ENCODE measurements at regions not wholly inside any gene's neighbourhood (a gene's known extent, or its start where the extent isn't known, plus 50 kb on each side); places are given as distances from the start of the nearest gene placed in this dataset.

DNA sequence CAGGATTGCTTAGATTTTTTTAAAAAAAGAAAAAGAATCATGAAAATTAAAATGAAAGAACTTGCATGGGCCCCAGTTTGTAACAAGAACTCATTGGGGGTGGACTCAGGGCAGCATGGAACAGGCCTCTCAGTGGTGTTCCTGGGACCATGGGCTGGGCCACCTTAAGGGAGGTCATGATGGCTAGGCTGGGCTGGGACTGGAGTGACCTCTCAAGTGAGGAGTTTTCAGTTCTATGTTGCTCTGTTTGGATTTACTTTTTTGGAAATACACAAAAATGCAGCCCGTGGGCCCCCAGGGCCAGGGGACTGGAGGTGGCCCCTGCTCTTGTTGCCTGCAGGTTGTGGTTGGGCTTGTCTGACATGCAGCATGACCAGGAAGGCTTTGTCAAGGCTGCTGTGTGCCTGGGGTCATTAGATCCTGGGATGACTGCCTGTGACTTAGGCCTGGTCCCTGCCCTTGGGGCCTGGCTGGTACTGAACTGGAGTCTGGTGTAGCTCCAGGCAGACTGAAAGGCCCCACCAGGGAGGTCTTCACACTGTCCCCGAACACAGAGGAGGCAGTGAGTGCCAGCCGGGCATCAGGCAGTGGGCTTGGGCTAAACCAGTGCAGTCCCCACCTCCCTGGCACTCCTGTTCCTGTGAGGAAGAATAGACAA, 115.6 kb downstream of the GLI2 start:
- H3K27ac ChIP-seq = no peak overlapping the region
- peaks cover 0 to 3% of the 10 kb centered on the region in 2 donors for H3K9me3 ChIP-seq
- no peak overlapping the region for H3K4me3 ChIP-seq
- no peaks in the 10 kb centered on the region for H3K36me3 ChIP-seq
- TF ChIP-seq POLR2A (IDR thresholded peaks at IDR 0.05) = no peak
- no peak for TF ChIP-seq EP300 (IDR thresholded peaks at IDR 0.05)
- no peak for TF ChIP-seq CTCF (IDR thresholded peaks at IDR 0.05)
- intact Hi-C loops (cut with DNase I) = no loop called here
- 87 to 95% (median 92%) methylated on average over 3 of the region's 3 CpGs for WGBS, 3 donors
- peaks cover 11% of the 10 kb centered on the region for H3K4me1 ChIP-seq (ENCODE audit: insufficient read depth)
- DNase-seq = peak in 1 of 5 donors; percentile 25
- no peaks in the 10 kb centered on the region for H3K27me3 ChIP-seq

- intact Hi-C loops (cut with DNase I) = no loop called here
- no peak for TF ChIP-seq EP300 (IDR thresholded peaks at IDR 0.05)
- TF ChIP-seq CTCF (IDR thresholded peaks at IDR 0.05) = no peak
- TF ChIP-seq POLR2A (IDR thresholded peaks at IDR 0.05) = no peak
- peaks cover 0 to 3% of the 10 kb centered on the region in 2 donors for H3K9me3 ChIP-seq
- H3K27ac ChIP-seq = no peak overlapping the region
- no peak overlapping the region for H3K4me3 ChIP-seq
- peak in 1 of 5 donors; percentile 32 for DNase-seq
- no peaks in the 10 kb centered on the region for H3K36me3 ChIP-seq
- 74 to 79% (median 77%) methylated on average over 12 of the region's 12 CpGs for WGBS, 3 donors
- no peaks in the 10 kb centered on the region for H3K27me3 ChIP-seq
- H3K4me1 ChIP-seq (ENCODE audit: insufficient read depth) = peaks cover 5% of the 10 kb centered on the region
Measured at GRCh38 chr2:120852200-120852815, 116.6 kb downstream of the GLI2 start.

GRCh38 chr2:120853306-120854013, 117.8 kb downstream of the GLI2 start:
- Histone ChIP-seq H3K27ac (no peak overlapping the region), H3K4me3 (no peak overlapping the region), H3K9me3 (peaks cover 0 to 3% of the 10 kb centered on the region in 2 donors), H3K4me1 (ENCODE audit: insufficient read depth) (peaks cover 3% of the 10 kb centered on the region), H3K36me3 (no peaks in the 10 kb centered on the region), H3K27me3 (no peaks in the 10 kb centered on the region)
- DNase-seq = peak in 1 of 5 donors; percentile 13
- TF ChIP-seq CTCF (IDR thresholded peaks at IDR 0.05) (no peak), POLR2A (IDR thresholded peaks at IDR 0.05) (no peak), EP300 (IDR thresholded peaks at IDR 0.05) (no peak)
- 88 to 93% (median 88%) methylated on average over 5 of the region's 5 CpGs for WGBS, 3 donors
- intact Hi-C loops (cut with DNase I) = no loop called here

GRCh38 chr2:120854014-120854620, 118.4 kb downstream of the GLI2 start:
- Histone ChIP-seq H3K9me3 (peaks cover 0 to 3% of the 10 kb centered on the region in 2 donors), H3K27ac (no peak overlapping the region), H3K4me3 (no peak overlapping the region), H3K4me1 (ENCODE audit: insufficient read depth) (peaks cover 3% of the 10 kb centered on the region), H3K27me3 (no peaks in the 10 kb centered on the region), H3K36me3 (no peaks in the 10 kb centered on the region)
- intact Hi-C loops (cut with DNase I) = no loop called here
- peak in 1 of 5 donors; percentile 26 for DNase-seq
- 66 to 69% (median 67%) methylated on average over 7 of the region's 7 CpGs for WGBS, 3 donors
- TF ChIP-seq CTCF (IDR thresholded peaks at IDR 0.05) (no peak), EP300 (IDR thresholded peaks at IDR 0.05) (no peak), POLR2A (IDR thresholded peaks at IDR 0.05) (no peak)

All from ovary (tissue), 7 donors.